ENCODE measurements at regions not wholly inside any gene's neighbourhood (a gene's known extent, or its start where the extent isn't known, plus 50 kb on each side); places are given as distances from the start of the nearest gene placed in this dataset.

DNA sequence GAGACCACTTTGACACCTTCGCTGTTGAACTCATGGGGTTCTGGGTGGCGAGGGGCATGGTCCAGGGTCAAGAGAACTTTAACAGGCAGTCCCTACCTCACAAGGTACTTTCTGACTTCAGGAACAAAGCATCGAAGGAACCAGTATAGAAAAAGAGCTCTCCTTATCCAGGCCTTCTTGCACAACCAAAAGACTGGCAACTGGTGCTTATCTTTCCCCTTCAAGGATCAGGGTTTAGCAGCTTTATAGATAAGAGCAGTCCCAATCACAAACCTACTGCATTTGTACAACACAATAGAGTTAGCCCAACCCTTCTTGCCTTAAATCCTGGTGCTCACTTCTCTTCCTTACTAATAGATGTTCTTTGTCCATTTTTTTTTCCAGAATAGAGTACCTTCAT is 116.3 kb downstream of the SNX5 start:
- H3K27me3 Mint-ChIP-seq: no peaks in the 10 kb centered on the region
- H3K4me1 Mint-ChIP-seq: peaks cover 25% of the 10 kb centered on the region
- H3K9me3 Mint-ChIP-seq (ENCODE audit: low read depth): no peaks in the 10 kb centered on the region
- ATAC-seq (no peak), DNase-seq (no peak)
- ChIA-PET CTCF (interaction anchor here (1.2 to 1.6 kb wide), 2 partner anchors 9 to 14 kb away, joined by 3 to 4 read pairs; no protein-coding TSS in a partner anchor), POLR2A (no interaction called here)
- intact Hi-C loops (cut with DNase I, micrococcal nuclease): no loop called here
- H3K4me3 Mint-ChIP-seq: no peak overlapping the region
- H3K36me3 Mint-ChIP-seq (ENCODE audit: low read depth): no peaks in the 10 kb centered on the region
- H3K27ac Mint-ChIP-seq: no peak overlapping the region

DNA sequence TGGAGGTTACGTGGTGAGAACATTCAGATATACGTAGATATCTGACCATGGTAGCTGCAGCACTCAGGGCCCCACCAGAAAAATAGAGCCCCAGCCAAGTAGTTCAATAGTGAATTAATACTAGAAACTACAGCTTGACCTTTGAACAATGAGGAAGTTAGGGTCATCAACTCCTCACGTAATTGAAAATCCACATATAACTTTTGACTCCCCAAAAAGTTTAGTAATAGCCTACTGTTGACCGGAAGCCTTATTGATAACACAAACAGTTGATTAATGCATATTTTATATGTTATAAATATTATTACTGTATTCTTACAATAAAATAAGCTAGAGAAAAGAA is 117.9 kb downstream of the SNX5 start:
- ATAC-seq: no peak
- DNase-seq: no peak
- Mint-ChIP-seq H3K4me3 (no peak overlapping the region), H3K27me3 (no peaks in the 10 kb centered on the region), H3K4me1 (peaks cover 19% of the 10 kb centered on the region), H3K9me3 (ENCODE audit: low read depth) (no peaks in the 10 kb centered on the region), H3K36me3 (ENCODE audit: low read depth) (no peaks in the 10 kb centered on the region), H3K27ac (no peak overlapping the region)
- ChIA-PET CTCF (no interaction called here), POLR2A (no interaction called here)
- intact Hi-C loops (cut with DNase I, micrococcal nuclease): no loop called here

DNA sequence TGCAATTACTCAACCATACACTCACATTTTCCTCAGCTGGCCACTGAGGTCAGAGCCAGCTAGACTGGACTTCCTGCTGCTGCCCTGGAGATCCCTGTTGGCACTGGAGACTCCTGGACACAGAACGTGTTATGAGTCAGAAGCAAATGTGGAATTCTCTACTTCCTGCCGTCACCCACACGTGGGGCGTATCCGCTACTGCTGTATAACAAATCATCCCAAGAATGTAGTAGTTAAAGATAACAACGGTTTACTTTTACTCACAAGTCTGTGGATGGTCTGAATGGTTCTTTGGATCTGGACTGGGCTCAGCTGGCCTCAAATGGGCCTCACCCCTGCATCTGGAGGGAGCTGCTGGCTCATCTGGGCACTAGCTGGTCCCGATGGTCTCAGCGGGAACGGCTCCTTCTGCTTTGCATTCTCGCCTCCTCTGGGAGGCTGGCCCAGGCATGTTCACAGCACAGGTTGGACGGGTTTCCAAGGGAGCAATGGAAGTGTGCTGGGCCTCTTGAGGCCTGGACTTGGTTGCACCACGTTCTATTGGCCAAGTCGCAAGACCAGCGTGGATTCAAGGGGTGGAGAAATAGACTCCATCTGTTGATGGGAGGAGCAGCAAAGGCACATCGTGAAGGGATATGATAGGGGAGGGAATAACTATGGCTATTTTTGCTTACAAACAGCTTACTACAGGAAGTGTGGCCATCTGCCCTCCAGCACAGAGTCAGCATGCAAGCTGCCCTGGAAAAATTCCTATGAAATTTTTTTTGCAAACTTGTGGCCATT is 118.5 kb downstream of the SNX5 start:
- H3K4me1 Mint-ChIP-seq: peaks cover 21% of the 10 kb centered on the region

DNA sequence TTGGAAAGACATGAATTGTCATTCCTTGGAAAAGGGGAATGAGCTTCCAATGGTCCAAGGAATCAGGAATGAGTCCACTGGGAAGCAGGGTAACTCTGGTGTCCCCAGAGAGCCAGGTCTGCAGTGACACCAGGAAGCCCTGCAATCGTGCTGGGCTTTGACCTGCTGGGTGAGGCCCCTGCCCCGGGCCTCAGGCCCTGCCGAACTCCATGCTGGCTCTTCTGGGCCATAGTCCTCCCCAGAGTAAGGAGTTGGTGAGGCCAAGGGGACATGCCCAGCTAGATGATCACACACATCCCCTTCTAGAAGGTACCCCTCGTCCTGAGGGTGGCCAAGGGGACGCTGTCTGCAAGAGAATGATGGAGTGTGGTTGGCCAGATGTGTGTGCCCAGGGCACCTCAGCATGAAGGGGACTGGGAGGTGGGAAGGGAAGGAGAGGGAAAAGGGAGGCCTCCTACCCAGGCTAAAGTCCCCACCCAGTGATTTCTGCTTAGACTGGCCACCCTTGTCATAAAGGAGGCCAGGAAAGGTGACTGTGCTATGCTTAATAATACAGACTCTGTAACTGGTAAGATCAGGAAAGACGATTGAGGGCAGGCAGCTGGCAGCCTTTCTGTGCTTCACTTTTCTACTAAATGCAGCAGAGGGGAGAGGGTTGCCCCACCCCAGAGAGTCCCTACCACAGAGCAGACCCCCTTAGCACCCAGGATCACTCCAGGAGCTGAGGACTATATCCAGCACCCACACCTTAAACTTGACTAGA is 119.3 kb downstream of the SNX5 start:
- Mint-ChIP-seq H3K4me1 (peaks cover 21% of the 10 kb centered on the region), H3K27ac (no peak overlapping the region), H3K36me3 (ENCODE audit: low read depth) (no peaks in the 10 kb centered on the region), H3K4me3 (no peak overlapping the region), H3K27me3 (no peaks in the 10 kb centered on the region), H3K9me3 (ENCODE audit: low read depth) (no peaks in the 10 kb centered on the region)
- ATAC-seq (no peak), DNase-seq (no peak)
- CTCF ChIA-PET: interaction anchor here (0.6 to 0.8 kb wide), 2 partner anchors 42 to 43 kb away, joined by 3 read pairs; no protein-coding TSS in a partner anchor
- POLR2A ChIA-PET: no interaction called here
- intact Hi-C loops (cut with DNase I, micrococcal nuclease): no loop called here

More for the DNA sequence above, 118.5 kb downstream of the SNX5 start:
- H3K36me3 Mint-ChIP-seq (ENCODE audit: low read depth): no peaks in the 10 kb centered on the region
- no peak overlapping the region for H3K27ac Mint-ChIP-seq
- no peak for ATAC-seq
- DNase-seq: no peak
- ChIA-PET POLR2A (no interaction called here), CTCF (interaction anchor here (0.8 kb wide), 1 partner anchor 41 kb away, joined by 3 read pairs; no protein-coding TSS in a partner anchor)
- H3K9me3 Mint-ChIP-seq (ENCODE audit: low read depth): no peaks in the 10 kb centered on the region
- H3K4me3 Mint-ChIP-seq: no peak overlapping the region
- intact Hi-C loops (cut with DNase I, micrococcal nuclease): no loop called here
- H3K27me3 Mint-ChIP-seq: no peaks in the 10 kb centered on the region

DNA sequence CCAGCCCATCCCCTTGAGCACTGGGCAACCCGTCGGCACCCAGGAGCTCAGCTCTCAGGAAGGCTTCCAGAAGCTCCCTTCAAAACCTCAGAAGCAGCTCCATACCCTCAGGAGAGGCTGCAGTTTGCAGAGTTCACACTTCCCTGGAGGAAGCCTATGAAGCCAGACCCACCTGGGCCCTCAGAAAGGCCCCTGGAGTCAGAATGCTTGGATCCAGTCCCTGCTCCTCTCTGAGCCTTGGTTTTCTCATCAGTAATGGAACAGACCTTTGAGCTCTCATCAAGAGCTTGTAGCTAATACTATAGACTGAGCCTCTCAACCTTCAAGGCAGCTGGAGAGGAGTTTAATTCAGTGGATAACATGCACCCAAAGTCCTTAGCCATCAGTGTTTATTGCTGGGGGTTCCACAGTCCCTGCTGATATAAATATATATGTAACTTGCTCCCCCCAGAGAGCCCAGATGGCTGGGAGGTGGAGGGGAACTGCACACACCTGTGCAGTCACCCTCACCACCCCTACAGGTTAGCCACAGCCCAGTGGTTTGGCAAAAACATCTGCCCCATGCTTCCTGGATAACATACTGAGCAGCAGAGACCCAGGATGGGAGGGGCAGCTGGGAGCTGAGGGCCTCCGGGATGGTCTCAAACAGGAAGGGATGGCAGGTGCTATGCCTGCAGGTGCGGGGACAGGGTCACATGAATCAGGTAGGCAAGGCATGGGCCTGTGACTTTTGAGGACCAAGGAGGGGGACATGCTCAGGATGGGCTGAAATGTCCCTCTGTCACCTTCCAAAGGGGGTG is 120.1 kb downstream of the SNX5 start:
- Mint-ChIP-seq H3K36me3 (ENCODE audit: low read depth) (no peaks in the 10 kb centered on the region), H3K9me3 (ENCODE audit: low read depth) (no peaks in the 10 kb centered on the region), H3K4me3 (no peak overlapping the region), H3K27ac (no peak overlapping the region), H3K4me1 (peaks cover 29% of the 10 kb centered on the region), H3K27me3 (no peaks in the 10 kb centered on the region)
- ATAC-seq (no peak), DNase-seq (no peak)
- CTCF ChIA-PET: interaction anchor here (0.6 kb wide), 1 partner anchor 43 kb away, joined by 3 read pairs; no protein-coding TSS in a partner anchor
- POLR2A ChIA-PET: no interaction called here
- intact Hi-C loops (cut with DNase I, micrococcal nuclease): no loop called here

DNA sequence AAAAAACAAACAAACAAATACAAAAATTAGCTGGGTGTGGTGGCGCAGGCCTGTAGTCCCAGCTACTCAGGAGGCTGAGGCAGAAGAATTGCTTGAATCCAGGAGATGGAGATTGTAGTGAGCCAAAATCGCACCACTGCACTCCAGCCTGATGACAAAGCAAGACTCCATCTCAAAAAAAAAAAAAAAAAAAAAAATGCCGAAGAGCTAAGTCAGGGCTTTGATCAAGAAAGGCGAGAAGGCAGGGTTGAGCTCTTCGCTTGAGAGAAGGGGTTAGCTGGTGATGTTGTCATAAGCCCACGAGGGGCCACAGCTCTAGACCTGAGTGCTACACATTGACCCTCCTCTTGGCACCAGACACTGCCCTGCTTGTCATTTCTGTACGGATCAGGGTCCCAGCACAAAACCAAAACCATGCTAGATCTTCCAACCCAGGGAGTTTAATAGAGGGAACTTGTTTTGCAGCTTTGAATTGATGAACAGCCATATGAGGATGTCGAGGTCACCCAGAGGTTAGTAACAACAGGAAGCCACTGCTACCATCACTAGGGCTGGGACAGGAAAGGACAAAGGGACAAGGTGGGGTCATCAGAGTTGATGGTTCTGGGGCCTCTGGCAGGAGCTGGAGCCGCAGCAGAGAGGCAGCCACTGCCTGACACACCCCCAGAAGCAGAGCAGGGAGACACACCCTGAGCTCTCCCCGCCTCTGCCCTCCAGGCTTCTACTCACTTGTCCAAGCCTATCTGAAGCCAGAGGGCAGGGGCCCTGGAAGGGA is 122.7 kb downstream of the SNX5 start:
- Mint-ChIP-seq H3K9me3 (ENCODE audit: low read depth) (no peaks in the 10 kb centered on the region), H3K27me3 (no peaks in the 10 kb centered on the region), H3K27ac (no peak overlapping the region), H3K36me3 (ENCODE audit: low read depth) (no peaks in the 10 kb centered on the region), H3K4me3 (no peak overlapping the region), H3K4me1 (peaks cover 30% of the 10 kb centered on the region)
- DNase-seq (no peak), ATAC-seq (no peak)
- ChIA-PET CTCF (interaction anchor here (0.6 to 0.8 kb wide), 3 partner anchors 9 to 334 kb away, joined by 3 to 6 read pairs (median 4); no protein-coding TSS in a partner anchor), POLR2A (interaction anchor here (0.6 kb wide), 1 partner anchor 1105 kb away, joined by 3 read pairs; no protein-coding TSS in a partner anchor)
- intact Hi-C loops (cut with DNase I, micrococcal nuclease): no loop called here

DNA sequence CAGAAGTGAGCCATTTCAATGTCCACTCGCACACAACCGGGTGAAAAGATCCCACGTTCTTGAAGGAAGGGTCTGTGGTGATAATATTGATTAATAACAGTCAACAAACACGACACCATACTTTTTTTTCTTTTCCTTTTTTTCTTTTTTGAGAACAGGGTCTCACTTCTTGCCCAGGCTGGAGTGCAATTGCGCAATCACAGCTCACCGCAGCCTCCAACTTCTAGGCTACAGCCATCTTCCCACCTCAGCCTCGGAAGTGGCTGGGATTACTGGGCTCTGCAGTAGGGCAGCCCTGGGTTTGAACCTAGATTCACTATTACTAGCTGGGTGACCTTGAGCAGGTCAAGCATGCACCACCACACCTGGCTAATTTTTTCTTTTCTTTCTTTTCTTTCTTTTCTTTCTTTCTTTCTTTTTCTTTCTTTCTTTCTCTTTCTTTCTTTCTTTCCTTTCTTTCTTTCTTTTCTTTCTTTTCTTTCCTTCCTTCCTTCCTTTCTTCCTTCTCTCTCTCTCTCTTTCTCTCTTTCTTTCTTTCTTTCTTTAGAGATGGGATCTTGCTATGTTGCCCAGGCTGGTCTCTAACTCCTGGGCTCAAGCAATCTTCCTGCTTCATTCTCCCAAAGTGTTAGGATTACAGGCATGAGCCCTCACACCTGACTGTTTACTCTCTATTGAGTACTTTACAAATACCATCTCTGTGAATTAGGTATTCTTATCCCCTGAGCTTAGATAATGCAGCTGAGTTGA is 123.9 kb downstream of the SNX5 start:
- no peaks in the 10 kb centered on the region for H3K36me3 Mint-ChIP-seq (ENCODE audit: low read depth)
- DNase-seq (no peak), ATAC-seq (no peak)
- no peak overlapping the region for H3K4me3 Mint-ChIP-seq
- ChIA-PET POLR2A (no interaction called here), CTCF (no interaction called here)
- peaks cover 30% of the 10 kb centered on the region for H3K4me1 Mint-ChIP-seq
- no peak overlapping the region for H3K27ac Mint-ChIP-seq
- no peaks in the 10 kb centered on the region for H3K27me3 Mint-ChIP-seq
- intact Hi-C loops (cut with DNase I, micrococcal nuclease): no loop called here
- H3K9me3 Mint-ChIP-seq (ENCODE audit: low read depth): no peaks in the 10 kb centered on the region

DNA sequence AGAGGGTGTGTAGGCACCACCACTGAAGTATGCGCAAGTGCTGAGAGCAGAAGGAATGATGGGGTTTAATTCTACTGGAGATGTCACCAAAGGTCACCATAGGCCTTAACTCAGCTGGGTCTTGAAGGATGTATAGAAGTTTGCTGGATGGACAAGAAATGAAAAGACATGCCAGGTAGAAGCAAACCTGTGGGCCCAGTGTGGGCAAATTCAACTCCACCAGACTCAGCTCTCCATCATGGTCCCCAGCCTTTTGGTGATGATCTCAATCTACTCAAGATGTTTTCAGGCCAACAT is 124.5 kb downstream of the SNX5 start:
- intact Hi-C loops (cut with DNase I, micrococcal nuclease): no loop called here
- Mint-ChIP-seq H3K27me3 (no peaks in the 10 kb centered on the region), H3K27ac (no peak overlapping the region), H3K4me3 (no peak overlapping the region), H3K36me3 (ENCODE audit: low read depth) (no peaks in the 10 kb centered on the region), H3K9me3 (ENCODE audit: low read depth) (no peaks in the 10 kb centered on the region), H3K4me1 (peaks cover 30% of the 10 kb centered on the region)
- ChIA-PET POLR2A (no interaction called here), CTCF (interaction anchor here (0.6 to 1.0 kb wide), 2 partner anchors 8 to 45 kb away, joined by 3 read pairs; no protein-coding TSS in a partner anchor)
- DNase-seq (no peak), ATAC-seq (no peak)

DNA sequence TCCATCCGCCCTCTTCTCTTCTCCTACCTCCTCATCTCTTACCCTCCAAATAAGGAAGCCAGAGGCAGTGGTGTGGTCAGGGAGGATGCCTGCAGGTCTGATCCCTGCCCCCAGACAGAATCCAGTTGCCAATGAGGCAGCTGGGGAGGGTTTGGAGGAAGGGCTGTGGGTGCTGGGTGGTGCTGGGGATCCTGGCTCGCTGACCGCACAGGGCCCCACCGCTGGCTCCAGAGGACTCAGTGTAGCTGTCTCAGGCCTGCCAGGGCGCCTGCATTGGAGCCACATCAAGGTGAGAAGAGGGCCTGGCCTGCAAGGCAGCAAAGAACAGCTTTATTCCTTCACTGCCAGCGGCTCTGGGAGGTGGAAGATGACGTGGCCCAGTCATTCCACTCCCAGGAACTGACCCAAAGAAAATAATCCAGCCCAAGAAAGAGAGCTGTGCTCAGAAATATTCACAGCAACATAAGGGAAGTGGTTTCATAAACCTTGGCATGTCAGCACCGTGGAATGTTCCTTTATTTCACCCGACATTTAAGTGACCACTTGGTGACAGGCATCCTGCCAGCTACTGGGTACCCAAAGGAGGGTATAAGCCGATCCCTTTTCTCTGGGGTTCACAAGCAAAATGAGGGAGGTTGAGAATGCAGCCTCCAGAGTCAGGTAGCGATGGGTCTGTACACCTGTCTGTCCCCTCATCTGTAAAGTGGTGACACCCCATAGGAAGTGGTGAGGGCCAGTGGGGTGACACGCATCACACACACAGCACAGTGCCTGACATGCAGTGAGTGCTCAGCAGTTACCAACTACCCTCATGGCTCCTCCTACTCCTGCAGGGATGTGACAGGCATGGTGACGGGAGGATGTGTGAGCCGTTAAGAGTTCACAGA is 125.1 kb downstream of the SNX5 start:
- DNase-seq (peak; percentile 55), ATAC-seq (peak; percentile 96)
- Mint-ChIP-seq H3K36me3 (ENCODE audit: low read depth) (no peaks in the 10 kb centered on the region), H3K27ac (peak overlapping the region; percentile 40), H3K4me3 (no peak overlapping the region), H3K27me3 (no peaks in the 10 kb centered on the region), H3K4me1 (peaks cover 25% of the 10 kb centered on the region), H3K9me3 (ENCODE audit: low read depth) (no peaks in the 10 kb centered on the region)
- POLR2A ChIA-PET: no interaction called here
- CTCF ChIA-PET: interaction anchor here (0.6 to 1.0 kb wide), 3 partner anchors 9 to 1793 kb away, joined by 3 read pairs; no protein-coding TSS in a partner anchor
- intact Hi-C loops (cut with DNase I, micrococcal nuclease): no loop called here

DNA sequence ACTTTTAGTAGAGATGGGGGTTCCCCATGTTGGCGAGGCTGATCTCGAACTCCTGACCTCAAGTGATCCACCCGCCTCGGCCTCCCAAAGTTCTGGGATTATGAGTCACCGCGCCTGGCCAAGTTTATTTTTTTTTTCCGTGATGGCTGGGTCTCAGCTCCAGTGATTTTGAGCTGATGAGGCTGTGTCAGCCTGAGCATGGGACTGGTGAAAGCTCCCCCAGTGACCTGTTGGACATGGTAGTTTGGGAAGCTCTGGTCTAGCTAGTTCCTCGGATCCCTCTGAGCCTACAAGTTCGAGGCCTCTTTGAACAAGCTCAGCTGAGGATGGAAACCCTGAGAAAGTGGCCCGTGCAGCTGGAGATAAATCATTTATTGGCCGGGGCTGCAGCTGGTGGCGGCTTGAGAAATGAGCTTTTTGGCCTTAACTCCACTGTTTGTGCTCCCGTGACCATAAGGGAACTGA is 126.8 kb downstream of the SNX5 start:
- DNase-seq (no peak), ATAC-seq (no peak)
- Mint-ChIP-seq H3K27ac (no peak overlapping the region), H3K4me3 (no peak overlapping the region), H3K9me3 (ENCODE audit: low read depth) (no peaks in the 10 kb centered on the region), H3K4me1 (peaks cover 22% of the 10 kb centered on the region), H3K36me3 (ENCODE audit: low read depth) (no peaks in the 10 kb centered on the region), H3K27me3 (no peaks in the 10 kb centered on the region)
- CTCF ChIA-PET: no interaction called here
- intact Hi-C loops (cut with DNase I, micrococcal nuclease): no loop called here
- POLR2A ChIA-PET: no interaction called here

Data from activated CD4-positive, alpha-beta T cell treated with anti-CD3 and anti-CD28 coated beads for 36 hours (primary cell).